Fibroblast of pulmonary artery (primary cell): ENCODE measurements at regions not wholly inside any gene's neighbourhood (a gene's known extent, or its start where the extent isn't known, plus 50 kb on each side); places are given as distances from the start of the nearest gene placed in this dataset.
A peak's percentile ranks its signal among the peaks of the same experiment; 100 is the strongest.

Source experiments
- DNase-seq: peaks from one replicate; pipeline ENCODE4 v3.0.0-alpha.2; 2010; ENCODE audit warnings: low read depth
- H3K4me3 ChIP-seq: replicated peaks from 2 replicates; pipeline ENCODE4 v1.5.1; 2011; ENCODE audit warnings: low read depth, mild to moderate bottlenecking, control low read depth, low read length, moderate library complexity
- CTCF ChIP-seq: IDR thresholded peaks from 2 replicates; pipeline ENCODE4 v1.5.1; 2011; ENCODE audit warnings: mild to moderate bottlenecking, control low read depth, low read length, inconsistent platforms; ENCODE audit errors: missing control alignments

- TF ChIP-seq CTCF = no peak
- DNase-seq = no peak
- H3K4me3 ChIP-seq = no peak overlapping the region
Observed at GRCh38 chr1:81717230-81717629, 83.5 kb upstream of the ADGRL2 start.

GRCh38 chr1:81715391-81715790 is 85.3 kb upstream of the ADGRL2 start:
- no peak for TF ChIP-seq CTCF
- DNase-seq = no peak
- no peak overlapping the region for H3K4me3 ChIP-seq

- no peak for TF ChIP-seq CTCF
- no peak overlapping the region for H3K4me3 ChIP-seq
- no peak for DNase-seq
Observed at GRCh38 chr1:81714636-81715035, 86.1 kb upstream of the ADGRL2 start.

- H3K4me3 ChIP-seq = no peak overlapping the region
- no peak for TF ChIP-seq CTCF
- no peak for DNase-seq
Observed at GRCh38 chr1:81712425-81712824, 88.3 kb upstream of the ADGRL2 start.

GRCh38 chr1:81710857-81711256 is 89.9 kb upstream of the ADGRL2 start:
- no peak overlapping the region for H3K4me3 ChIP-seq
- DNase-seq = no peak
- no peak for TF ChIP-seq CTCF

- DNase-seq = no peak
- TF ChIP-seq CTCF = no peak
Observed at GRCh38 chr1:81708250-81708649, 92.5 kb upstream of the ADGRL2 start.

GRCh38 chr1:81706650-81707435 is 93.9 kb upstream of the ADGRL2 start:
- H3K4me3 ChIP-seq = no peak overlapping the region
- no peak for TF ChIP-seq CTCF
- peak; percentile 67 for DNase-seq

More at GRCh38 chr1:81708250-81708649, 92.5 kb upstream of the ADGRL2 start:
- H3K4me3 ChIP-seq = no peak overlapping the region
